GM12872 (cell line): ENCODE measurements at regions not wholly inside any gene's neighbourhood (a gene's known extent, or its start where the extent isn't known, plus 50 kb on each side); places are given as distances from the start of the nearest gene placed in this dataset.

ENCODE experiments used
- TF ChIP-seq, protein P1 (sequence below): IDR thresholded peaks from 3 replicates; pipeline ENCODE4 v1.5.1; 2011; ENCODE audit warnings: low read depth, mild to moderate bottlenecking, low read length, moderate library complexity; ENCODE audit not compliant: insufficient read depth

DNA sequence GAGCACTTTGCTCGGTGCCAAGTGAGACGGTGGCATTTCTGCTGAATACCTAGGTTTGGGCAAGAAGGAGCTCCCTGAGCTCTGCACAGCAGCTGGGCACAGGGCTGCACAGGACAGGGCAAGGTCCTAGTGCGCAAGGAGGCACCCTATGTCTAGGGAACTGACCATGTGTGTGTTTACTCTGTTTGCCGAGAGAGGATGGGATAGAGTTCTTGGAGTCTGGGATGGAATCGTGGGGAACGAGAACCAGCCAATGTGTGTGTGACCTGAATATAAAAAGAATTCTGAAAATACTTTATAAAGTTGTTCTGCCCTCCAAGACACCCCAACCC is 179.5 kb upstream of the NECTIN1 start:
- TF ChIP-seq, protein P1, sequence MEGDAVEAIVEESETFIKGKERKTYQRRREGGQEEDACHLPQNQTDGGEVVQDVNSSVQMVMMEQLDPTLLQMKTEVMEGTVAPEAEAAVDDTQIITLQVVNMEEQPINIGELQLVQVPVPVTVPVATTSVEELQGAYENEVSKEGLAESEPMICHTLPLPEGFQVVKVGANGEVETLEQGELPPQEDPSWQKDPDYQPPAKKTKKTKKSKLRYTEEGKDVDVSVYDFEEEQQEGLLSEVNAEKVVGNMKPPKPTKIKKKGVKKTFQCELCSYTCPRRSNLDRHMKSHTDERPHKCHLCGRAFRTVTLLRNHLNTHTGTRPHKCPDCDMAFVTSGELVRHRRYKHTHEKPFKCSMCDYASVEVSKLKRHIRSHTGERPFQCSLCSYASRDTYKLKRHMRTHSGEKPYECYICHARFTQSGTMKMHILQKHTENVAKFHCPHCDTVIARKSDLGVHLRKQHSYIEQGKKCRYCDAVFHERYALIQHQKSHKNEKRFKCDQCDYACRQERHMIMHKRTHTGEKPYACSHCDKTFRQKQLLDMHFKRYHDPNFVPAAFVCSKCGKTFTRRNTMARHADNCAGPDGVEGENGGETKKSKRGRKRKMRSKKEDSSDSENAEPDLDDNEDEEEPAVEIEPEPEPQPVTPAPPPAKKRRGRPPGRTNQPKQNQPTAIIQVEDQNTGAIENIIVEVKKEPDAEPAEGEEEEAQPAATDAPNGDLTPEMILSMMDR, result no peak

DNA sequence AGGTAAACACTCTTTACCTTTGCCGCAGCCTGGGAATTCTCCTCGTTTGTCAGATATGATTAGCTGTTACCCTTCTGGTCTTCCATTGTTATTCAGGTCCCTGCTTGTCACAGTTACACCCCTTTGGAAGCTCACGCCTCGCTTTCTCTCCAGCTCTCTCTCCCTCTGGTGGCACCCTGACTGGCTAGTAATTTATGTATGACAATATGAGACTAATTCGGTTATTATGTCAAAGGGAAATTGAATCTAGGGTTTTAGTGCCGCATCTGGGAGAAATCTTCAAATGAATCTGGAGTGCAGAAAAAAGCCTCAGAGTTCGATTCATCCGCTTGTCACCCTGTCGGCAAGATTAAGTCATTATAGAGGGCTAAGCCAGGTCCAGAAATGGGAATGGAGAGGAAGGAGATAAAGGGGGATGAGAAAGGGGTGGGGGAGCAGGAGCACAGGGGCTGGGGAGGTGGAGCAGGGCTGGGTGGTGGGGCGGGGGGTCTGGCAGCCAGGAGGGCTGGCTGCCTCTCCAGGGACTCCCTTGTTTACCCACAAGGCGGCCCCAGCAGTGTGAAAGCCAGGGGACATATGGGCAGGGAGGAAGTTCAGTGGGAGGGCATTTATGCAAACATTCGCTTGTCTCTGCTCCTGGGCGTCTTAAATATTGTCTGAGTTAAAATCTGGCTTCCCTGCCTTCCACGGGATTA is 179.0 kb upstream of the NECTIN1 start:
- TF ChIP-seq, protein P1, result no peak

DNA sequence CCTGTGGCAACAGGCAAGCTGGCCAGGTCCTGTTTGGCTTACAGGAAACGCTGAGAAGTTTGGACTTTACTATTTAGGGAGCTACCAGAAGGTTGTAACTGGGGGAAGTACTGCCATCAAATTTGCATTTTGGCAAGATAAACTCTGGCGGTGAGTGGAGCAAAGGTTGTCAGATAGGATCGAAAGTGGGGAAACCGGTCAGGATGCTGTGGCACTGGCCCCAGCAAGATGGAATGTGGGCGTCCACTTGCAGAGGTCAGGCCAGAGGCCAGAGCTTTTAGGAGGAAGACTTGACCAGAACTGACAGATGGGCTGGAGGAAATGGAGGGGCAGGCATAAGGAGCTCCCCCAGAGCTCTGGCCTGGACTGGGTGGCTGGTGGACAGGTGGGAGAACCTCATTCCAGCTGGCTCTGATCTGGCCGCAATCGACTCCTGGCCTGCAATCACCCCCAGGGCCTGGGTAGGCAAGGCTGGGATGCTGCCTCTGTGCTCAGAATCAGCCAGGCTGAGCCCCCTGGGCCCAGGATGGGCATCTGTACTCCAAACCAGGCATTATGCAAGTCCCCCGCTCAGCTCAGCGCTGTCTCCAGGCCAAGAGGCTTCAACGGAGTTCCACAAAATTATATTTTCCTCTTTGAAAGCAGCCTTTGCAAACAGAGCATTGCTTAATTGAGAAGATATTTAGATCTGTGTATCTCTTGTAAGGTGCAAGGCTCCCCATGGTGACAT is 178.3 kb upstream of the NECTIN1 start:
- TF ChIP-seq, protein P1, result no peak

DNA sequence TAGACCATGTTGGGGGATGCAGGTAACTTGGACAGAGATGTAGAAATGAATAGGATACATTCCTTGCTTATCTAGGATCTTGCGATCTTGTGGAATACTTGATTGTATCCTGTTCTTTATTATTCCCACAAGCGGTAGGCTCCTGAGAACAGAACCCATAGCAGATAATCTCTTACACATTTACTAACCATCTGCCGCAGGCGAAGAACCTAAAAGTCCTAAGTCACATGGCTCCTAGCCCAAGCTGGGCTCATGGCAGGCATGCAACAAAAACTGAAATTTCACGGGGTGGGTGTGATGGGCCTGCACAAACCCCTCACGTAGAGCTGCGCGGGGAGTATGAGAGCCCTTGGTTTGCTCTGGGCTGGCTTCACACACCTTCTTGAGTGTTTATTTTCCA is 177.4 kb upstream of the NECTIN1 start:
- TF ChIP-seq, protein P1, result no peak

DNA sequence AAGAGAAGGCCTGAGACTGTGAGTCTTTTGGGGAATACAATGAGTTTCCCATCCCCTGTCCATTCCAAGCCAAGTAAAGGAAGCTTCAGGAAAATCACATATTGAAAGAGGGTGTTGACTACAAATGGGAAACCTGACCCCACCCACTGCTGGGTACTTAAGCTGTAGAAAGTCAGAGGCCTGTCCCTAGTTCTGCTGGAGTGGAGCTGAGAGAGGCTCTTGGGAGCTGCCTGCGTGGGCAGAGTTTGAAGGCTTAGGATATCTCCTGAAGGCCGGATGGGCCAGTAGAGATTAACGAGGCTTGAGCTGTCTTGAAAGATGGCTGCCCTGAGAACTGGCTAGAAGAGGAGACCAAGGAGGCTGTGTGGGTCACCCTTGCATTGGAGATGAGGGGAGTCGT is 176.2 kb upstream of the NECTIN1 start:
- TF ChIP-seq, protein P1, result no peak

DNA sequence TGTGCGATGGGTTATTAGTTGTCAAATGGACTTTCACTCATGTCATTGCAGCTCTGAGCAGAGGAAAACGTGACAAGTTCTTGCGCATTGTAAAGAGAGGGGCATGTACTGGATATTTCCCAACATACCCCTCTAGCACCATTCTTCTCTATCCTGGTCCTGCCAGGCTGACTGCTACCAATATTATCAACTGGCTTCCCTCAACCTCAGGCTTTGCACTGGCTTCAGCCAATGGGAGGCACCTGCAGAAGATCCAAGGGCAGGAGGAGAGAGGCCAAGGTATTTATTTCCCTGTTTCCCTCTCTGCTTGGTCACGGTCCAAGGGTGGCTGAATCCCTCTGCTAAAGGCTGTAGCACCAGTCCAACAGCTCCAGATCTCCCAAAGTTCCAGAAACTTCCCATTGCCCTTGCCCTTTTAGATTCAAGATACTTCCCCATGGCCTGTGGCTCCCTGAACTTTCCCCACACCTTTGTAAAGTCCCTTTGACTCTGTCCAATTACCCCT is 175.6 kb upstream of the NECTIN1 start:
- TF ChIP-seq, protein P1, result no peak

DNA sequence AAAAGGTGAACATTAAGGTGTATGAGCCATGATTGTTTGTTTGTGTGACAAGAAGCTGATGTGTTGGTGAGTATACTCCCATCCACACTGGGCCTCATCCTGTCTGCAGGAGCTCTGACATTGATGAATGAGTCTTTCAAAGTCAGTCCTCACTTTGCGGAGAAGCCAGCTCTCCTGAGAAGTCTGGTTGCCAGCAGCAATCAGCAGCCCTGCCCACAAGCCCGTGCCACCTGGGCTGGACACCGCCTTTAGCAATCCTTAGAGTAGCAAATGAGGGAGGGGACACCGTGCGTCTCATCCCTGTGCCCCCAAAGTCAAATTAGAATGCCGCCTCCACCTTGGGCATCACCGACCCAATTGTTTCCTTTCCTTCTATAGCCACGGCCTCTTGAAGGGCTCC is 174.8 kb upstream of the NECTIN1 start:
- TF ChIP-seq, protein P1, result no peak
